BLaER1 treated with 17β-estradiol and CSF1 and Interleukin-3, amounts not matched to agents 10 nM and 100 nM (cell line): ENCODE measurements at regions not wholly inside any gene's neighbourhood (a gene's known extent, or its start where the extent isn't known, plus 50 kb on each side); places are given as distances from the start of the nearest gene placed in this dataset.

Experiments
- H3K27ac ChIP-seq, 11 experiments: shearing (Covaris generic); formaldehyde crosslinking; 2 replicates each; pipeline ENCODE4 v1.8.1; 2022
- H3K27me3 ChIP-seq, 11 experiments: shearing (Covaris generic); formaldehyde crosslinking; 2 replicates each; pipeline ENCODE4 v1.8.1; 2022
- H3K36me3 ChIP-seq, 11 experiments: shearing (Covaris generic); formaldehyde crosslinking; 2 replicates each; pipeline ENCODE4 v1.8.1; 2022
- H3K4me1 ChIP-seq, 10 experiments: shearing (Covaris generic); formaldehyde crosslinking; 2 replicates each; pipeline ENCODE4 v1.8.1; 2022
- H3K4me2 ChIP-seq, 11 experiments: shearing (Covaris generic); formaldehyde crosslinking; 2 replicates each; pipeline ENCODE4 v1.8.1; 2022
- H3K4me3 ChIP-seq, 10 experiments: shearing (Covaris generic); formaldehyde crosslinking; 2 replicates each; pipeline ENCODE4 v1.8.1; 2022
- H3K9ac ChIP-seq, 11 experiments: shearing (Covaris generic); formaldehyde crosslinking; 2 replicates each; pipeline ENCODE4 v1.8.1; 2022
- H3K9me3 ChIP-seq, 11 experiments: shearing (Covaris generic); formaldehyde crosslinking; replicated peaks in 1 of 11; 2 replicates each; pipeline ENCODE4 v1.8.1; 2022
- H4K20me1 ChIP-seq, 11 experiments: shearing (Covaris generic); formaldehyde crosslinking; 2 replicates each; pipeline ENCODE4 v1.8.1; 2022
- Cebpa-rat ChIP-seq, 11 experiments: shearing (Covaris generic); IDR thresholded peaks; 2 replicates each; pipeline ENCODE4 v1.8.1; 2022

DNA sequence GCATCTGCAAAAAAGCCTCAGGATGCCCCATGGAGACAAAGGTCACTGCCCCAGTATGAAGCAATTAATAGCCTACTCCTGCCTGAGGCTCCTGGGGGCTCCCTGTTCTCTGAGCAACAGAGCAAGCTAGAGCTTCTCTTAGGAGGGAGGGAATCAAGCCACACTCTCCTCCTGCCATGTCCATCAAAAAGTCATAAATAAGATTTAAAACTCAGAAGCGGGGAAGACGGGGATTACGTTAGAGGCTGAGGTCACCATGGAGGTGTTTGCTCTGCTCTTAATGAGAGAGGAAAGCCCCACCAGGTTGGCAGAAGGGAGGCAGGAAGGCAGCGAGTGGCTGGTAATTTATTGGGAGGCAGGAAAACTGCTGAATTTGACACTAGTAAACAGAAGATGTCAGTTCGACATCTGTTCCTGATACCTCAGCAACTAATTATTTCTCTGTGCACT lies 98.4 kb upstream of the TNR start:
- TF ChIP-seq Cebpa-rat (IDR thresholded peaks at IDR 0.05): no peak
- H3K9ac ChIP-seq: no peak overlapping the region
- H3K9me3 ChIP-seq: peaks cover 0 to 5% (median 0%) of the 10 kb centered on the region in 11 experiments; a peak in 1 of 22 replicates
- H3K27me3 ChIP-seq: no peaks in the 10 kb centered on the region
- no peak overlapping the region for H3K4me3 ChIP-seq
- peaks cover 5 to 26% (median 19%) of the 10 kb centered on the region in 10 experiments; a peak in 16 of 20 replicates for H3K4me1 ChIP-seq
- H3K4me2 ChIP-seq: peak overlapping the region in 2 of 11 experiments; percentile 8 to 48; a peak in 2 of 22 replicates
- H4K20me1 ChIP-seq: no peaks in the 10 kb centered on the region
- H3K27ac ChIP-seq: no peak overlapping the region
- H3K36me3 ChIP-seq: no peaks in the 10 kb centered on the region

DNA sequence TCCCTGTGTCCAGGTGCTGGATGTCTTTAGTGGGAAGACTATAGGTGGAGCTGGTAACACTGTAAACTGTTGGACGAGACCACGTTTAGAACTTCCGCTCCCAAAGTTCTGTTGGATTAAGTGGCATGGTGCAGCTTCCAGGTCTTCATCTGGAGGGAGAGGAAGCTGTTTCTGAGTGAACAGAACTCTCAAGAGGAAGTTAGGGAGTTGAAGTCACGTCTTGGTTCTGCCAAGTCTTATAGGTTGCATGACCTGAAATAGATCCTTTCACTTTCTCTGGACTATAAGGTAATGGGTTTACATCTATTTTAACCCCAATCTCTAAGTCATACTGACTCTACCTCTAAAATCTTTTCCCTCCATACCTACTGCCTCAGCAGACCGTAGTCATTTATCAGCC lies 97.4 kb upstream of the TNR start:
- H4K20me1 ChIP-seq: no peaks in the 10 kb centered on the region
- TF ChIP-seq Cebpa-rat (IDR thresholded peaks at IDR 0.05): no peak
- no peaks in the 10 kb centered on the region for H3K27me3 ChIP-seq
- H3K27ac ChIP-seq: no peak overlapping the region
- peaks cover 0 to 5% (median 0%) of the 10 kb centered on the region in 11 experiments; a peak in 1 of 22 replicates for H3K9me3 ChIP-seq
- H3K4me1 ChIP-seq: peaks cover 5 to 26% (median 19%) of the 10 kb centered on the region in 10 experiments; a peak in 16 of 20 replicates
- H3K4me2 ChIP-seq: peak overlapping the region in 5 of 11 experiments; percentile 9 to 53 (median 14); a peak in 4 of 22 replicates
- H3K9ac ChIP-seq: no peak overlapping the region
- H3K4me3 ChIP-seq: no peak overlapping the region
- H3K36me3 ChIP-seq: no peaks in the 10 kb centered on the region

DNA sequence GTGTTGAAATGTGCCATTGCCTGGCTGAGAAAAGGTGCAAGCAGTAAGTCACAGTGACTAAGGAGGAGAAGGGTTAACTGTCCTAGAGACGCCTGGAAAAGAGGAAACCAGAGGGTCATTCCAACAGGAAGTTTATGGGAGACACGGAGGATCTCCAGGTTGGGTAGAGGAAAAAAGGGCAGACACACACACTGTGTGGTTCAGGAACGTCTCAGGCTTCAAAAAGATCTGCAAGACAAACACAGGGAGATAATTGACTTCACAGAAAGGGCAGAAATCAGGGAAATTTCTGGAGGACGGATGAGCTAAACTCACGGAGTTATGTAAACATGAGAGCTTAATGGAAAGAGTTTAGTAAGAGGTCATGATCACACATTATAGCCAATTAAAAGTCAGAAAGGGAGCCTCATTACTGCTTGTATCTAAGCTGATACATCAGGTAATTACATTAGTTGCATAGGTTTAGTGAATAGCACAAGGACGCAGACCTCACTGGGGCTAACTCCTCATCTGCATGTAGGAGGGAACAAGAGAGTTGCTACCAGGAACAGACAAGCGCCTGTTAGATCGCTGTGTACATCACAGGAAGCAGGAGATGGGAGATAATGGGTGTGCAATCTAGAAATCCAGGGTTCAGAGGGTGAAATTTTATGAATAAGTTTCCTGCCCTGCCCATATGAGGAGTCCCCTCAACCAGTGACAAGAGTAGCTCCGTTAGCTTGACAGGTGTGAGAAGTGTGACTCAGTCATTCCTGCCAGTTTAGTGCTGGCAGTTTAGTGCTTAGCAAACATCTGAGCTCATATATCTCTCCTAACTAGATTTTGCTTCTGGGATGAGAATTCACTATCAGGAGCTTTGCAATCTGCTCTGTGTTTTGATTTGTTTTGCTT lies 96.6 kb upstream of the TNR start:
- no peaks in the 10 kb centered on the region for H3K36me3 ChIP-seq
- peaks cover 0 to 5% (median 0%) of the 10 kb centered on the region in 11 experiments; a peak in 1 of 22 replicates for H3K9me3 ChIP-seq
- H3K27me3 ChIP-seq: no peaks in the 10 kb centered on the region
- H4K20me1 ChIP-seq: no peaks in the 10 kb centered on the region
- H3K9ac ChIP-seq: no peak overlapping the region
- H3K4me1 ChIP-seq: peaks cover 5 to 26% (median 19%) of the 10 kb centered on the region in 10 experiments; a peak in 16 of 20 replicates
- H3K4me2 ChIP-seq: peak overlapping the region in 6 of 11 experiments; percentile 13 to 53 (median 28); a peak in 8 of 22 replicates
- no peak overlapping the region for H3K27ac ChIP-seq
- H3K4me3 ChIP-seq: no peak overlapping the region
- TF ChIP-seq Cebpa-rat (IDR thresholded peaks at IDR 0.05): peak in 1 of 11 experiments; percentile 26; a peak in 1 of 22 replicates

DNA sequence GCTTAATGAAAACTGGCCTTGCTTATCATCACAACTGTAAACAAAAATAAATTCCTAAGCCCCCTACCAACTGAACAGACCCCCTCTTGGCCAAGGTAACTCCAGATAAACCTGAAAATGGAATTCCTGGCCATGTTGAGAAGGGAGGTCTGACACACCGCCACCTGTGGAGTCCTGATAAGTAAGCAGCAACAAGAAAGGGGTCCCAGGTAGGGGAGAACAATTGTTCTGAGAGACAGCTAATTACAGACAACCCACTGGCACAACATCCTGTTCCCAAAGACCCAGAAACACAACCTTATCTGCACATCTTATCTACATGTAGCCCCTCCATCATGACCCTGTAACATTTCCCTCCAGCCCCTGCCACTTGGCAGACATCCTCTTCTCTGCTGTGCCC lies 91.2 kb upstream of the TNR start:
- Histone ChIP-seq H3K27me3 (no peaks in the 10 kb centered on the region), H3K4me2 (no peak overlapping the region), H4K20me1 (no peaks in the 10 kb centered on the region), H3K9me3 (peaks cover 0 to 16% (median 7%) of the 10 kb centered on the region in 11 experiments; a peak in 9 of 22 replicates), H3K36me3 (no peaks in the 10 kb centered on the region), H3K4me1 (peaks cover under 1 to 11% (median 7%) of the 10 kb centered on the region in 10 experiments; a peak in 18 of 20 replicates), H3K4me3 (no peak overlapping the region), H3K9ac (no peak overlapping the region), H3K27ac (no peak overlapping the region)
- TF ChIP-seq Cebpa-rat (IDR thresholded peaks at IDR 0.05): no peak

DNA sequence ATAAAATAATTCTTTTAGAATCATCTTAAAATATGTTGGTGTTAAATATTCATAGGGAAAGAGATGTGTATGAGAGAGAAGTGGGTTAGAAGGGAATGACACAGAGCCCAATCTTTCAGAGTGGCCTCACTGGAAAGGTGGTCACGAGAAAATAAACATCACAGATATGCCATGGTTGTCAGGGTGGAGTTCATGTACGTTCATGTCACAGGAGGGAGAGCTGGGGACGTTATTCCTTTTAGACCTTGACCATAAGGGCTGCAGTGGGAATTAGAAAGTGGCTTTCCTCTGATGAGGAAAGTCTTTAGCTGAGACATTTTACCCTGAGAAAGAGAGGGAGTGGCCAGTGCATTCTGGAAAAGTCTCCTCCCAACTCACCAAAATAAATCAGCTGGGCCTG lies 90.6 kb upstream of the TNR start:
- Histone ChIP-seq H3K36me3 (no peaks in the 10 kb centered on the region), H3K4me1 (peaks cover 0 to 11% (median 7%) of the 10 kb centered on the region in 10 experiments; a peak in 13 of 20 replicates), H3K9me3 (peaks cover 0 to 22% (median 8%) of the 10 kb centered on the region in 11 experiments; a peak in 12 of 22 replicates), H3K4me2 (peak overlapping the region in 4 of 11 experiments; percentile 4 to 53 (median 42); a peak in 4 of 22 replicates), H3K27me3 (no peaks in the 10 kb centered on the region), H3K4me3 (no peak overlapping the region), H3K9ac (no peak overlapping the region), H4K20me1 (no peaks in the 10 kb centered on the region), H3K27ac (no peak overlapping the region)
- TF ChIP-seq Cebpa-rat (IDR thresholded peaks at IDR 0.05): no peak

DNA sequence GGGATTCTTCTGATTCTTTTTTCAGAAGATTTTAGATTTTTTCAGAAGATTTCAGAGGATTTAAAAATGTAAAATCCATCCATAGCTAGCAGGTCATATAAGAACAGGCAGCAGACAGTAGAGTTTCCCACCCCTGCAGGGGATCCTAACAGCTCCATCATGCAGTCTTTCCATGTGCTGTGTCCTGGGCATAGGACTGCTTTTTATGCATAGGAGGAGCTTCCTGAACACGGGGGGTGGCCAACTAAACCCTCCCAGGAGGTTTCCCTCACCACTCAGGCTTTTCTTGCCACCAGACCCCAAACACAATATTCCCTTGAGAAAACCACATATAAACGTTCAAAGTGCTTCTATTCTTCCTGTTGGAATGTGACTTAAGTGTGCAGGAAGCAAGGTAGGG lies 90.1 kb upstream of the TNR start:
- no peak for TF ChIP-seq Cebpa-rat (IDR thresholded peaks at IDR 0.05)
- Histone ChIP-seq H3K9me3 (peaks cover under 1 to 27% (median 12%) of the 10 kb centered on the region in 11 experiments; a peak in 17 of 22 replicates), H3K9ac (no peak overlapping the region)

DNA sequence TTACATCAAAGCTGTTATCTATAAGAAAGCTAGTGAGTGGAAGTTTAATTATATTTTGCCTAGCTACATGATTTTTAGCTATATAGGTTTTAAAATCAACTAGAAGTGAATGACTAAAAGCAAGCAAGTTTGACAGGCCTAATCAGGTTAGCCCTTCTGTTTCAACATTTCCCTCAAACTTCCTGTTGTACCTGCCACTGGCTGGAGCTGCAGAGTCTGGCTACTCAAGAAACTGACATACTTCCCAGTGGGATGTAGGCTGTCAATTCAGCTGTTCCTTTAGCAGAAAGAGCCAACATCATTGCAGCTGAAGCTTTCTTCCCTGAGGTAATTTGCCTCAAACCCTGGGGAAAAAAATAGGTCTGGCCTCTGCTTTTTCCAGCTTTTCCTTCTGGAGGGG lies 87.1 kb upstream of the TNR start:
- Histone ChIP-seq H3K27me3 (no peaks in the 10 kb centered on the region), H3K4me1 (peaks cover 5 to 19% (median 10%) of the 10 kb centered on the region in 10 experiments), H4K20me1 (no peaks in the 10 kb centered on the region), H3K27ac (no peak overlapping the region), H3K4me2 (no peak overlapping the region), H3K9ac (no peak overlapping the region), H3K9me3 (peaks cover 4 to 36% (median 19%) of the 10 kb centered on the region in 11 experiments; a peak in 19 of 22 replicates), H3K36me3 (no peaks in the 10 kb centered on the region), H3K4me3 (no peak overlapping the region)
- TF ChIP-seq Cebpa-rat (IDR thresholded peaks at IDR 0.05): no peak

More for the DNA sequence above, 90.1 kb upstream of the TNR start:
- H3K36me3 ChIP-seq: no peaks in the 10 kb centered on the region
- no peak overlapping the region for H3K27ac ChIP-seq
- H4K20me1 ChIP-seq: no peaks in the 10 kb centered on the region
- peak overlapping the region in 5 of 11 experiments; percentile 4 to 53 (median 48); a peak in 7 of 22 replicates for H3K4me2 ChIP-seq
- peaks cover 0 to 11% (median 7%) of the 10 kb centered on the region in 10 experiments; a peak in 13 of 20 replicates for H3K4me1 ChIP-seq
- H3K27me3 ChIP-seq: no peaks in the 10 kb centered on the region
- no peak overlapping the region for H3K4me3 ChIP-seq

DNA sequence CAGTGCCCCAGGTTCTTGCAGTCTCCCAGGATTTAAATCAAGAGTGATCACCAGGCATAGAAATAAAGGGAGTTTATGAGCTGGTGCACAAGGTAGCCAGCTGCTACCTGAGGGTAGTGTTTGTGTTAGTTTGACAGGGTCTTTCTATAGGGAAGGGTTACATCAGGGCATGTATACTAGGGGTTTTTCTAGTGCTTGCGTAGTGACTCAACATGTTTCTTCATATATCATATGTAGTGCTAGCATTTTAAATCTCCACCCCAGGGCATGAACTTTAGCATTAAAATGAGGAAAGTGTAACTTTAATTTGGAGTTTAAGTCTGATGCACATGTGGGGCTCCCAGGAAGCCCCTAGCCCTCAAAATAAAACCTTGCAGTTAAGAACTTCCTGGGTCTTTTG lies 86.5 kb upstream of the TNR start:
- H3K9me3 ChIP-seq: peaks cover 4 to 36% (median 19%) of the 10 kb centered on the region in 11 experiments; a peak in 19 of 22 replicates
- TF ChIP-seq Cebpa-rat (IDR thresholded peaks at IDR 0.05): no peak
- no peak overlapping the region for H3K4me3 ChIP-seq
- H3K36me3 ChIP-seq: no peaks in the 10 kb centered on the region
- H3K27ac ChIP-seq: no peak overlapping the region
- H3K4me1 ChIP-seq: peaks cover 5 to 19% (median 10%) of the 10 kb centered on the region in 10 experiments
- no peak overlapping the region for H3K9ac ChIP-seq
- H4K20me1 ChIP-seq: no peaks in the 10 kb centered on the region
- no peak overlapping the region for H3K4me2 ChIP-seq
- H3K27me3 ChIP-seq: no peaks in the 10 kb centered on the region

DNA sequence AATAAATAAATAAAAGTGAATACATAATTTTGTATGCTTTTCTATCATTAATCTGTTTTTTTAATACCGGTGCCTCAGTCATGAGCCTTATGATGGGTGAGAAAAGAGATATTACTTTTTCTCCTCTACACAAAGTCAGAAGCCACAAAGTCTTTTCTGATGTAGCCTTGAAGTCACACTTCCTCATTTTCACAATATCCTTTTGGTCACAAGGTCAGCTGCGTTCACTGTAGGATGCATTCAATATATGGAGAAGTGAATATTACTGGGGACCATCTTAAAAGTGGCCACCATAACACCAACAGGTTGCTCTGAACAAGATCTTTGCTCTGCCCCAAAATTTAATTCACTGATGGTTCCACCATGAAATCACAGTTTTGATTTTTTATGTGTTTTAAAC lies 83.3 kb upstream of the TNR start:
- H3K4me3 ChIP-seq: no peak overlapping the region
- no peaks in the 10 kb centered on the region for H4K20me1 ChIP-seq
- no peak overlapping the region for H3K9ac ChIP-seq
- H3K4me2 ChIP-seq: peak overlapping the region in 4 of 11 experiments; percentile 27 to 60 (median 50); a peak in 4 of 22 replicates
- no peaks in the 10 kb centered on the region for H3K36me3 ChIP-seq
- TF ChIP-seq Cebpa-rat (IDR thresholded peaks at IDR 0.05): no peak
- no peaks in the 10 kb centered on the region for H3K27me3 ChIP-seq
- H3K9me3 ChIP-seq: peaks cover 4 to 22% (median 13%) of the 10 kb centered on the region in 11 experiments; a peak in 19 of 22 replicates
- peaks cover 0 to 26% (median 0%) of the 10 kb centered on the region in 10 experiments; a peak in 7 of 20 replicates for H3K4me1 ChIP-seq
- no peak overlapping the region for H3K27ac ChIP-seq
